ENCODE measurements at regions not wholly inside any gene's neighbourhood (a gene's known extent, or its start where the extent isn't known, plus 50 kb on each side); places are given as distances from the start of the nearest gene placed in this dataset.

- ChIA-PET CTCF (ENCODE audit: unreplicated experiment) (no interaction called here), POLR2A (no interaction called here)
- H3K4me2 ChIP-seq (ENCODE audit: low read length): no peak overlapping the region
- H4K20me1 ChIP-seq (ENCODE audit: insufficient read depth, low read length): no peaks in the 10 kb centered on the region
- H3K9me2 ChIP-seq (ENCODE audit: insufficient read depth, low read length): no peaks in the 10 kb centered on the region
- no peak for DNase-seq (ENCODE audit: low spot score)
- TF ChIP-seq CTCF (conservative IDR thresholded peaks at IDR 0.05; ENCODE audit: low read length): no peak
- TF ChIP-seq EZH2phosphoT487 (IDR thresholded peaks at IDR 0.05; ENCODE audit: borderline replicate concordance, low read depth, low read length): no peak
- no peaks in the 10 kb centered on the region for H3K79me2 ChIP-seq (ENCODE audit: insufficient read depth, low read depth, low read length)
- H3K4me1 ChIP-seq (ENCODE audit: insufficient read depth, low read length, poor library complexity, severe bottlenecking): no peaks in the 10 kb centered on the region
- H3K36me3 ChIP-seq (ENCODE audit: insufficient read depth, low read length): no peaks in the 10 kb centered on the region
- H2AFZ ChIP-seq (ENCODE audit: low read length): no peak overlapping the region
- intact Hi-C loops (cut with micrococcal nuclease; ENCODE audit: unreplicated experiment): no loop called here
- H3K9me3 ChIP-seq (ENCODE audit: low read length): no peaks in the 10 kb centered on the region
- no TSS peak for BruUV-seq (replicated peaks)
- no peak overlapping the region for H3K4me3 ChIP-seq (ENCODE audit: low read depth, low read length, poor library complexity, severe bottlenecking)
- H3K27ac ChIP-seq (ENCODE audit: low read depth, low read length, poor library complexity, severe bottlenecking): no peak overlapping the region
These were observed 672.5 kb upstream of the TMEM132C start for GRCh38 chr12:127594351-127594970.

GRCh38 chr12:127595506-127595905 is 671.5 kb upstream of the TMEM132C start:
- Histone ChIP-seq H2AFZ (ENCODE audit: low read length) (no peak overlapping the region), H3K4me3 (ENCODE audit: low read depth, low read length, poor library complexity, severe bottlenecking) (no peak overlapping the region), H3K9me2 (ENCODE audit: insufficient read depth, low read length) (no peaks in the 10 kb centered on the region), H3K9me3 (ENCODE audit: low read length) (no peaks in the 10 kb centered on the region), H3K36me3 (ENCODE audit: insufficient read depth, low read length) (no peaks in the 10 kb centered on the region), H3K27ac (ENCODE audit: low read depth, low read length, poor library complexity, severe bottlenecking) (no peak overlapping the region), H4K20me1 (ENCODE audit: insufficient read depth, low read length) (no peaks in the 10 kb centered on the region), H3K4me2 (ENCODE audit: low read length) (no peak overlapping the region), H3K4me1 (ENCODE audit: insufficient read depth, low read length, poor library complexity, severe bottlenecking) (no peaks in the 10 kb centered on the region), H3K79me2 (ENCODE audit: insufficient read depth, low read depth, low read length) (no peaks in the 10 kb centered on the region)
- ChIA-PET CTCF (ENCODE audit: unreplicated experiment) (no interaction called here), POLR2A (no interaction called here)
- TF ChIP-seq CTCF (conservative IDR thresholded peaks at IDR 0.05; ENCODE audit: low read length) (no peak), EZH2phosphoT487 (IDR thresholded peaks at IDR 0.05; ENCODE audit: borderline replicate concordance, low read depth, low read length) (no peak)
- no peak for DNase-seq (ENCODE audit: low spot score)
- intact Hi-C loops (cut with micrococcal nuclease; ENCODE audit: unreplicated experiment): no loop called here
- BruUV-seq (replicated peaks): no TSS peak

GRCh38 chr12:127596891-127597290 is 670.1 kb upstream of the TMEM132C start:
- intact Hi-C loops (cut with micrococcal nuclease; ENCODE audit: unreplicated experiment): no loop called here

More at GRCh38 chr12:127596891-127597290, 670.1 kb upstream of the TMEM132C start:
- ChIA-PET CTCF (ENCODE audit: unreplicated experiment) (no interaction called here), POLR2A (no interaction called here)
- H3K4me3 ChIP-seq (ENCODE audit: low read depth, low read length, poor library complexity, severe bottlenecking): no peak overlapping the region
- H4K20me1 ChIP-seq (ENCODE audit: insufficient read depth, low read length): no peaks in the 10 kb centered on the region
- no peak overlapping the region for H3K4me2 ChIP-seq (ENCODE audit: low read length)
- H3K4me1 ChIP-seq (ENCODE audit: insufficient read depth, low read length, poor library complexity, severe bottlenecking): no peaks in the 10 kb centered on the region
- no peaks in the 10 kb centered on the region for H3K9me2 ChIP-seq (ENCODE audit: insufficient read depth, low read length)
- H3K79me2 ChIP-seq (ENCODE audit: insufficient read depth, low read depth, low read length): no peaks in the 10 kb centered on the region
- no peak overlapping the region for H2AFZ ChIP-seq (ENCODE audit: low read length)
- H3K27ac ChIP-seq (ENCODE audit: low read depth, low read length, poor library complexity, severe bottlenecking): no peak overlapping the region
- TF ChIP-seq CTCF (conservative IDR thresholded peaks at IDR 0.05; ENCODE audit: low read length): no peak
- TF ChIP-seq EZH2phosphoT487 (IDR thresholded peaks at IDR 0.05; ENCODE audit: borderline replicate concordance, low read depth, low read length): no peak
- no peaks in the 10 kb centered on the region for H3K36me3 ChIP-seq (ENCODE audit: insufficient read depth, low read length)
- no TSS peak for BruUV-seq (replicated peaks)
- no peaks in the 10 kb centered on the region for H3K9me3 ChIP-seq (ENCODE audit: low read length)
- DNase-seq (ENCODE audit: low spot score): no peak
